NT2/D1 (cell line): ENCODE measurements at regions not wholly inside any gene's neighbourhood (a gene's known extent, or its start where the extent isn't known, plus 50 kb on each side); places are given as distances from the start of the nearest gene placed in this dataset.

ENCODE experiments used
- DNase-seq: peaks from one replicate; pipeline ENCODE4 v3.0.0-alpha.2; 2011; ENCODE audit warnings: low read depth, low spot score
- H3K27me3 ChIP-seq: 2 replicates; pipeline ENCODE4 v1.6.0; 2011; ENCODE audit warnings: mild to moderate bottlenecking; ENCODE audit not compliant: insufficient read length, insufficient read depth
- H3K36me3 ChIP-seq: 2 replicates; pipeline ENCODE4 v1.6.1; 2011; ENCODE audit warnings: mild to moderate bottlenecking, low read length, mixed read lengths; ENCODE audit not compliant: insufficient read depth, insufficient read length
- H3K4me1 ChIP-seq: 2 replicates; pipeline ENCODE4 v1.5.1; 2011; ENCODE audit not compliant: insufficient read depth, insufficient read length
- H3K4me3 ChIP-seq: 2 replicates; pipeline ENCODE4 v1.5.1; 2011; ENCODE audit warnings: low read depth; ENCODE audit not compliant: insufficient read length
- H3K9ac ChIP-seq: 2 replicates; pipeline ENCODE4 v1.6.0; 2011; ENCODE audit warnings: low read depth; ENCODE audit not compliant: insufficient read length
- H3K9me3 ChIP-seq: 2 replicates; pipeline ENCODE4 v1.5.1; 2011; ENCODE audit warnings: mild to moderate bottlenecking, low read length; ENCODE audit not compliant: insufficient read depth
- SUZ12 ChIP-seq: IDR thresholded peaks from 2 replicates; pipeline ENCODE4 v1.6.1; 2011; ENCODE audit not compliant: insufficient read length, insufficient read depth; ENCODE audit errors: extremely low read depth
- YY1 ChIP-seq: IDR thresholded peaks from 2 replicates; pipeline ENCODE4 v1.6.1; 2011; ENCODE audit not compliant: insufficient read length, insufficient read depth
- ZNF274 ChIP-seq: IDR thresholded peaks from 2 replicates; pipeline ENCODE4 v1.6.1; 2011; ENCODE audit warnings: mild to moderate bottlenecking, low read depth, low read length

DNA sequence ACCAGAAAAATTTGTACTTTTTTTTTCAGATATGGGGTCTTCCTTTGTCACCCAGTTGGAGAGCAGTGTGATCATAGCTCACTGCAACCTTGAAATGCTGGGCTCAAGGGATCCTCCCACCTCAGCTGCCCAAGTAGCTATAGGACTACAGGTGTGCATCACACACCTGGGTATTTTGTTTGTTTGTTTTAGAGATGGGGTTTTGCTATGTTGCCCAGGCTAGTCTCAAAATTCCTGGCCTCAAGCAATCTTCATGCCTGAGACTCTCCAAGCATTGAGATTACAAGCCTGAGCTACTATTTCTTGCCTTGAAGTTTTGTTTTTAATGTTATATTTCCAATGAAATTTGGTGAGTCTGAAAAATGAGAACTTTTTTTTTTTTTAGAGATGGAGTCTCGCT, 847.8 kb downstream of the TRIML1 start:
- H3K9ac ChIP-seq = no peak overlapping the region
- no peaks in the 10 kb centered on the region for H3K27me3 ChIP-seq
- H3K36me3 ChIP-seq = no peaks in the 10 kb centered on the region
- no peaks in the 10 kb centered on the region; the same call in 1 of the 2 replicates for H3K9me3 ChIP-seq
- H3K4me1 ChIP-seq = no peaks in the 10 kb centered on the region
- TF ChIP-seq ZNF274 (no peak), SUZ12 (no peak), YY1 (no peak)
- no peak overlapping the region for H3K4me3 ChIP-seq
- DNase-seq = no peak

DNA sequence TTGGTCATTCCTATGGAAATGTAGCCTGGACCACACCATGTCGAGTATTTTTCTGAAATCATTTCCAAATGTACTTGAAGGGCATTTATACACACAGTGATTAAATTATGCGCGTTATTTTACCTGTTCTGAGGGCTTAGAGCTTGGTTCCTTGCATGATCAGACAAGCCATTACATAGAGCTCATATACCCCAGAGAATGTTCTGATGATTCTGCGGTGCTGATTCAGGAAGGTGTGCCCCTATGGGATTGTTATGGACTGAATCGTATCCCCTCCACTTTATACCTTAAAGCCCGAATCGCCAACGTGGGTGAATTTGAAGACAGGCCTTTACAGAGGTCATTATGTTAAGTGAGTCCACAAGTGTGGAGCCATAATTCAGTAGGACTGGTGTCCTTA, 848.9 kb downstream of the TRIML1 start:
- H3K36me3 ChIP-seq = no peaks in the 10 kb centered on the region

DNA sequence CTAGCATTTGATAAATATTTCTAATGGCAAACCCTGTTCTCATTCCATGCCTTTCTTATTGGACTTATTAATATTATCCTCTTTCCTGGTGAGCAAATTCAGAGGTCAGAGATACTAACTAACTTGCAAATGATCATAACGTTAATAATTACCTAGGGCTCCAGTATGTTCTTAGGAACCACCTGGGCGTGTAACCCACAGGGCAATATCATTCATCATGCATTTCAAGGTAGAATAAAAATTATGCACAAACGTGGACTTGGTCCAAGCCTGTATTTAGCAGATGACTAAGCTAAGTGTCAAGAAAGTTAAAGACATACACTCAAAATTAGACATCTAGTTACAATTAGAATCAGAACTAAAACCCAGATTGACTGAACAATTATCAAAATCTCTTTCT, 850.1 kb downstream of the TRIML1 start:
- no peaks in the 10 kb centered on the region; the same call in 1 of the 2 replicates for H3K9me3 ChIP-seq
- no peaks in the 10 kb centered on the region for H3K27me3 ChIP-seq
- DNase-seq = no peak
- H3K36me3 ChIP-seq = no peaks in the 10 kb centered on the region
- no peak for TF ChIP-seq SUZ12
- TF ChIP-seq ZNF274 = no peak
- TF ChIP-seq YY1 = no peak
- H3K4me1 ChIP-seq = no peaks in the 10 kb centered on the region
- H3K4me3 ChIP-seq = no peak overlapping the region
- no peak overlapping the region for H3K9ac ChIP-seq

More for the DNA sequence above, 848.9 kb downstream of the TRIML1 start:
- Histone ChIP-seq H3K4me1 (no peaks in the 10 kb centered on the region), H3K9ac (no peak overlapping the region), H3K9me3 (no peaks in the 10 kb centered on the region; the same call in 1 of the 2 replicates), H3K4me3 (no peak overlapping the region), H3K27me3 (no peaks in the 10 kb centered on the region)
- TF ChIP-seq ZNF274 (no peak), SUZ12 (no peak), YY1 (no peak)
- no peak for DNase-seq

DNA sequence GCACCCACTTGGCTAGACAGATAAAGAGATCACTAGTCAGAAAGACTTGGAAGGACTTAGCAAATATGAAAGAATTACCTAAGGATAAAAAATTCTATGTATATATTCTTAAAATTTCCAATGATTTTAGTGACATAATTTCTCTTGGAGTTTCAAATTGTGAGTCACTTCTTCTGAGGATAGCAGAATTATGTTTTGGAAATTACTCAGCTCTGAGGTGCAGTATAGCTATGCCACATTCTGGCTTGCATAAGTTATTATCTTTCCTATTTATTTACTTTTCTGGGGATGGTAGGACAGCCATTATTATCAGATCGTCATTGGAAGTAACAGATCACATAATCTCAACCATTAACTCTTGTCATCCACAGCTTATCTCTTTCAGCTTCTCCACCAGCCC, 853.5 kb downstream of the TRIML1 start:
- no peak for DNase-seq
- Histone ChIP-seq H3K4me1 (no peaks in the 10 kb centered on the region), H3K9me3 (no peaks in the 10 kb centered on the region; the same call in 1 of the 2 replicates), H3K9ac (no peak overlapping the region), H3K4me3 (no peak overlapping the region), H3K27me3 (no peaks in the 10 kb centered on the region), H3K36me3 (no peaks in the 10 kb centered on the region)
- no peak for TF ChIP-seq YY1
- TF ChIP-seq ZNF274 = no peak
- no peak for TF ChIP-seq SUZ12

DNA sequence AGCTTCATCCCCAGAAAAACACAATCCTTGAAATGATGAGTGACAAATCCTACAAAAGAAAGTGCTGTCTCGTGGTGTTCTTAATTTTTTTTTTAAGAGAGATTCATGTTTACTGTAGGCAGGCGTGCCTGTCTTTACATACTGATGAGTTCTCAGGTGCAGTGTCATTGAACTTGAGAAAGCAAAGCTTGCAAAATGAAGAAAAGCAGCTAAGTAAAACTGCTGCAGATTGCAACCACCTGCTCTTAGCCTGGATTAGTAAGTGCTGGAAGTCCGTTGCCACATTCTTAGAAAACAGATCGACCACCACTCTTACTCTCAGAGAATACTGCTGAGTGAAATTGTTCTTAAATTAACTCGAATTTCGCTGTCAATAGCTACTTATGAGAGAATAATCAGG, 854.6 kb downstream of the TRIML1 start:
- H3K27me3 ChIP-seq = no peaks in the 10 kb centered on the region
- H3K4me1 ChIP-seq = no peaks in the 10 kb centered on the region
- H3K9ac ChIP-seq = no peak overlapping the region
- H3K4me3 ChIP-seq = no peak overlapping the region
- TF ChIP-seq YY1 = no peak
- TF ChIP-seq ZNF274 = no peak
- TF ChIP-seq SUZ12 = no peak
- no peak for DNase-seq
- H3K36me3 ChIP-seq = no peaks in the 10 kb centered on the region
- H3K9me3 ChIP-seq = no peaks in the 10 kb centered on the region; the same call in 1 of the 2 replicates

DNA sequence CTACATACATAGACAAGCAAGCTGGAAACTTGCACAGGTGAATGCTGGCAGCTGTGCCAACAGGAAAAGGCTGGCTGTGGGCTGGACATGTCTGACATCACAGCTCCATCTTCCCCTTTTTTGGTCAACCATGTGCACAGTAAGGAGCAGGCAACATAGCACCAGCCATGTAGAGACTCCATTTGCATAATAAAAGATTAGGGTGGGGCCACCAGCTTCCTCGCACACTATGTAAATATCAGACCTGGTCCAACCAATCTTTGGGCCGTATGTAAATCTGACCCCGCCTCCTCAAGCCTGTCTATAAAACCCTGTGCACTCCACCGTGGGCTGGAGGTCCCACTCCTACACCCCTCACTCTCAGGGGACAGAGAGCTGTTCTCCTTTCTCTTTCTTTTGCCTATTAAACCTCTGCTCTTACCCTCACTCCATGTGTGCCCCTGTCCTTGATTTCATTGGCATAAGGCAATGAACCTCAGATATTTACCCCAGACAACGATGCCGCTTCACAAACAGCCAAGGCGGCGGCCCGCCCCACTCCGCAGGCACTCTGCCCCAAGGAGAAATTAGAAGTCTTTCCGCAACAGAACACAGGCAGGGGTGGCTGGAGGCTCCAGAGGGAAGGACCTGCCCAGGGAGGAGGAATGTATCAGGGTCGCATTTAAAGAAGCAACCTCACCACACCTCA, 862.2 kb downstream of the TRIML1 start:
- DNase-seq = no peak
- H3K9ac ChIP-seq = no peak overlapping the region
- H3K4me3 ChIP-seq = no peak overlapping the region
- no peaks in the 10 kb centered on the region for H3K36me3 ChIP-seq
- H3K4me1 ChIP-seq = no peaks in the 10 kb centered on the region
- H3K9me3 ChIP-seq = peaks cover 5% of the 10 kb centered on the region; the same call in 1 of the 2 replicates
- H3K27me3 ChIP-seq = no peaks in the 10 kb centered on the region
- TF ChIP-seq SUZ12 (no peak), ZNF274 (no peak), YY1 (no peak)

DNA sequence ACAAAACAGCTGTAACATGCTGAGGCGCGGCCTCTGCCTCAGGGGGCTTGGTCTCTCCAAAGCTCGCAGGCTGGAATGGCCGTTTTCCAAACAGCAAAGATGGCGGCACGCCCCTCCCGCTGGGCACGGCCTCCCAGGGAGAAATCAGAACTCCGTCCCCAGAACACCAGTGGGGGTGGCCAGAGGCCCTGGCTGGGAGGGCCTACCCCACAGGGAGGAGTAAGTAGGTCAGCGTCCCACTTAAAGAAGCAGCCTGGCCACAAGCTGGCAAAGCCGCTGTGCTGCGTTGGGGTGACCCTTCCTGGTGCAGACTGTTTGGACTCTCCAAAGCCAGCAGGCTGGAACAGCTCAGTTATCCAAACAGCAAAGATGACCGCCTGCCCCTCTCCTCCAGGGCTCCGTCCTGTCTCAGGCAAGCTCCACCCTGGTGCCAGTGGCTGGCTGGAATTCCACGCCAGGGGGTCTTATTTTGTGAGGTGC, 862.8 kb downstream of the TRIML1 start:
- Histone ChIP-seq H3K4me3 (no peak overlapping the region), H3K9ac (no peak overlapping the region), H3K27me3 (no peaks in the 10 kb centered on the region), H3K36me3 (no peaks in the 10 kb centered on the region), H3K4me1 (no peaks in the 10 kb centered on the region), H3K9me3 (peaks cover 5% of the 10 kb centered on the region; the same call in 1 of the 2 replicates)
- no peak for DNase-seq
- TF ChIP-seq SUZ12 = no peak
- no peak for TF ChIP-seq YY1
- no peak for TF ChIP-seq ZNF274
